ENCODE measurements at regions not wholly inside any gene's neighbourhood (a gene's known extent, or its start where the extent isn't known, plus 50 kb on each side); places are given as distances from the start of the nearest gene placed in this dataset.

DNA sequence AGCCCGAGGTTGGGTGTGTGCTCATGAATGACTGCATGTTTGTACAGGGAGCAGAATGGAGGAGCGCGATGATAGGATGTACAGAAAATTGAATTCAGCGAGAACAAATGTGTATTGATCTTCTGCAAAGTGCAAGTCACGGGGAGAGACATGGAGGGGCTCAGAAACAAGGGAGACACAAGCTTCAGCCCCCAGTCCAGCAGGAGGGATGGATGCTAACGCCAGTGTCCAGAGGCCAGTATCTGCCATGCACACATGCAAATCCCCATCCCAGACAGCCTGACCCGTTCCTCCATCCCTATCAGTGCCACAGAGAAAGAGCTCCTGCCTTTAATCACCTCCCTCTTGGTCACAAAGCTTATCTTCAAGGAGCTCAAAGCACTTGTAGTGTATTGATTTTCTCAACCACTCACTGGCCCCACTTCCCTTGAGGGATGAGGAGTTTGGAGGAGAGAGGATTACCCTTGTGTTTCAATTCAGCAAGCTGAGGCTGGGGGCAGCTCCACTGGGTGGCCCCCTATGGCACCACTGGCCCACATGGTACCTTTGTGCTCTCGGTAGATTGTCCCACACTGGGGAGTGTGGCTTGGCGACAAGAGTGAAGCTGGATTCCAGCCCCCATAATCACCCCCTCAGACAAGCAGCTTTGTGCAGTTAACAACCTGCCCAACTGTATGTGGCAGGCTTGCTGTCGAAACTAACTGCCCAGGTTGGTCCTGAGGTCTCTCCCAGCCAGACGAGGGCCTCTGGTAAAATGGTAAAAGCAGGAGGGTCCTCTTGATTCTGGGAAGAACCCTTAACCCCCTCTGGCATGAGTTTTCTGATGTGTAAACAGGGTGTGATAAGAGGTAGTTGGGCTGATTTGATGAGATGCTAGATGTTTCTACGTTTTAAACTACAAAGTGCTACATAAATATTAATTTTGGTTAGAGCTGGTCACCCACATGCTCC, 151.6 kb upstream of the UNC5B start:
- TF ChIP-seq, protein P1, sequence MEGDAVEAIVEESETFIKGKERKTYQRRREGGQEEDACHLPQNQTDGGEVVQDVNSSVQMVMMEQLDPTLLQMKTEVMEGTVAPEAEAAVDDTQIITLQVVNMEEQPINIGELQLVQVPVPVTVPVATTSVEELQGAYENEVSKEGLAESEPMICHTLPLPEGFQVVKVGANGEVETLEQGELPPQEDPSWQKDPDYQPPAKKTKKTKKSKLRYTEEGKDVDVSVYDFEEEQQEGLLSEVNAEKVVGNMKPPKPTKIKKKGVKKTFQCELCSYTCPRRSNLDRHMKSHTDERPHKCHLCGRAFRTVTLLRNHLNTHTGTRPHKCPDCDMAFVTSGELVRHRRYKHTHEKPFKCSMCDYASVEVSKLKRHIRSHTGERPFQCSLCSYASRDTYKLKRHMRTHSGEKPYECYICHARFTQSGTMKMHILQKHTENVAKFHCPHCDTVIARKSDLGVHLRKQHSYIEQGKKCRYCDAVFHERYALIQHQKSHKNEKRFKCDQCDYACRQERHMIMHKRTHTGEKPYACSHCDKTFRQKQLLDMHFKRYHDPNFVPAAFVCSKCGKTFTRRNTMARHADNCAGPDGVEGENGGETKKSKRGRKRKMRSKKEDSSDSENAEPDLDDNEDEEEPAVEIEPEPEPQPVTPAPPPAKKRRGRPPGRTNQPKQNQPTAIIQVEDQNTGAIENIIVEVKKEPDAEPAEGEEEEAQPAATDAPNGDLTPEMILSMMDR (IDR thresholded peaks at IDR 0.05): no peak
- no peak for TF ChIP-seq POLR2A (IDR thresholded peaks at IDR 0.05)
